ENCODE measurements at regions not wholly inside any gene's neighbourhood (a gene's known extent, or its start where the extent isn't known, plus 50 kb on each side); places are given as distances from the start of the nearest gene placed in this dataset.

DNA sequence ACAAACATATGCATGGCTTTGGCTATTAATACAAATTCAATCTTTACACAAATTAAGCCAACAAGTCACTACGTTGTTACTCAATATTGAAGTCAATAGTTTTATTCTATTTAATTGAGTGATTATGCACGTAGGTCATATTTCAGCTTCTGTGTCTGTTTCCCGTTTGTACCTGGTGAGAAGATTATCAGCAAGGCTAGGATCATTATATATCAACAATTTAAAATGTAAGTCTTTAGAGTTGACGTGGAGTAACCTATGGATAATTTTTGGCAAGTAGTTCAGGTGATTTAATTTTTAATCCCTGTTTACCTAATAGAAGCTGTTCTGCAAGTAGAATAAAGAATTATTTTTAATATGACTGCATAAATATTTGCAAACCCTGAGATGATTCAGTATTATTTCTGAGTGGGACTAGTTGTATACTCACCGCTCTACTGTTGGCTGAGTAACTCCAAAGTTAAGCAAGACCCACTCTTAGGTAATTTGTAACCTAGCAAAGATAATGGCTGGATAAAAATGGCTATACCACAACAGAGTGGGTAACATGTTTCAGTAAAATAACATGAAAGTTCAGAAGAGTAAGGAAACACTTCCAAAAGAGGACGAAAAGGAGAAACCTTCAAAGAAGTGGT, 161.0 kb downstream of the HGF start:
- no peak overlapping the region for H3K9ac ChIP-seq (ENCODE audit: low read depth in 1 of 2, low read length in 2 of 2)
- TF ChIP-seq RXRA (IDR thresholded peaks at IDR 0.05) (no peak), RAD21 (IDR thresholded peaks at IDR 0.05) (no peak), FOXA2 (IDR thresholded peaks at IDR 0.05) (no peak), HNF4G (IDR thresholded peaks at IDR 0.05) (no peak), JUND (IDR thresholded peaks at IDR 0.05) (no peak), NR2F2 (IDR thresholded peaks at IDR 0.05) (no peak), YY1 (IDR thresholded peaks at IDR 0.05) (no peak), EGR1 (IDR thresholded peaks at IDR 0.05; ENCODE audit: low read depth in 2 of 2) (no peak), SP1 (IDR thresholded peaks at IDR 0.05) (no peak), TAF1 (conservative IDR thresholded peaks at IDR 0.05) (no peak), FOXA1 (IDR thresholded peaks at IDR 0.05) (no peak), HNF4A (conservative IDR thresholded peaks at IDR 0.05) (no peak), GABPA (IDR thresholded peaks at IDR 0.05 in 1 of 2, conservative IDR thresholded peaks at IDR 0.05 in 1 of 2) (no peak)
- TF ChIP-seq, protein P1, sequence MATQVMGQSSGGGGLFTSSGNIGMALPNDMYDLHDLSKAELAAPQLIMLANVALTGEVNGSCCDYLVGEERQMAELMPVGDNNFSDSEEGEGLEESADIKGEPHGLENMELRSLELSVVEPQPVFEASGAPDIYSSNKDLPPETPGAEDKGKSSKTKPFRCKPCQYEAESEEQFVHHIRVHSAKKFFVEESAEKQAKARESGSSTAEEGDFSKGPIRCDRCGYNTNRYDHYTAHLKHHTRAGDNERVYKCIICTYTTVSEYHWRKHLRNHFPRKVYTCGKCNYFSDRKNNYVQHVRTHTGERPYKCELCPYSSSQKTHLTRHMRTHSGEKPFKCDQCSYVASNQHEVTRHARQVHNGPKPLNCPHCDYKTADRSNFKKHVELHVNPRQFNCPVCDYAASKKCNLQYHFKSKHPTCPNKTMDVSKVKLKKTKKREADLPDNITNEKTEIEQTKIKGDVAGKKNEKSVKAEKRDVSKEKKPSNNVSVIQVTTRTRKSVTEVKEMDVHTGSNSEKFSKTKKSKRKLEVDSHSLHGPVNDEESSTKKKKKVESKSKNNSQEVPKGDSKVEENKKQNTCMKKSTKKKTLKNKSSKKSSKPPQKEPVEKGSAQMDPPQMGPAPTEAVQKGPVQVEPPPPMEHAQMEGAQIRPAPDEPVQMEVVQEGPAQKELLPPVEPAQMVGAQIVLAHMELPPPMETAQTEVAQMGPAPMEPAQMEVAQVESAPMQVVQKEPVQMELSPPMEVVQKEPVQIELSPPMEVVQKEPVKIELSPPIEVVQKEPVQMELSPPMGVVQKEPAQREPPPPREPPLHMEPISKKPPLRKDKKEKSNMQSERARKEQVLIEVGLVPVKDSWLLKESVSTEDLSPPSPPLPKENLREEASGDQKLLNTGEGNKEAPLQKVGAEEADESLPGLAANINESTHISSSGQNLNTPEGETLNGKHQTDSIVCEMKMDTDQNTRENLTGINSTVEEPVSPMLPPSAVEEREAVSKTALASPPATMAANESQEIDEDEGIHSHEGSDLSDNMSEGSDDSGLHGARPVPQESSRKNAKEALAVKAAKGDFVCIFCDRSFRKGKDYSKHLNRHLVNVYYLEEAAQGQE (IDR thresholded peaks at IDR 0.05): no peak
- TF ChIP-seq, protein P2, sequence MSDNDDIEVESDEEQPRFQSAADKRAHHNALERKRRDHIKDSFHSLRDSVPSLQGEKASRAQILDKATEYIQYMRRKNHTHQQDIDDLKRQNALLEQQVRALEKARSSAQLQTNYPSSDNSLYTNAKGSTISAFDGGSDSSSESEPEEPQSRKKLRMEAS (IDR thresholded peaks at IDR 0.05): no peak
- TF ChIP-seq, protein P3, sequence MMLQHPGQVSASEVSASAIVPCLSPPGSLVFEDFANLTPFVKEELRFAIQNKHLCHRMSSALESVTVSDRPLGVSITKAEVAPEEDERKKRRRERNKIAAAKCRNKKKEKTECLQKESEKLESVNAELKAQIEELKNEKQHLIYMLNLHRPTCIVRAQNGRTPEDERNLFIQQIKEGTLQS (IDR thresholded peaks at IDR 0.05): no peak
- TF ChIP-seq, protein P4, sequence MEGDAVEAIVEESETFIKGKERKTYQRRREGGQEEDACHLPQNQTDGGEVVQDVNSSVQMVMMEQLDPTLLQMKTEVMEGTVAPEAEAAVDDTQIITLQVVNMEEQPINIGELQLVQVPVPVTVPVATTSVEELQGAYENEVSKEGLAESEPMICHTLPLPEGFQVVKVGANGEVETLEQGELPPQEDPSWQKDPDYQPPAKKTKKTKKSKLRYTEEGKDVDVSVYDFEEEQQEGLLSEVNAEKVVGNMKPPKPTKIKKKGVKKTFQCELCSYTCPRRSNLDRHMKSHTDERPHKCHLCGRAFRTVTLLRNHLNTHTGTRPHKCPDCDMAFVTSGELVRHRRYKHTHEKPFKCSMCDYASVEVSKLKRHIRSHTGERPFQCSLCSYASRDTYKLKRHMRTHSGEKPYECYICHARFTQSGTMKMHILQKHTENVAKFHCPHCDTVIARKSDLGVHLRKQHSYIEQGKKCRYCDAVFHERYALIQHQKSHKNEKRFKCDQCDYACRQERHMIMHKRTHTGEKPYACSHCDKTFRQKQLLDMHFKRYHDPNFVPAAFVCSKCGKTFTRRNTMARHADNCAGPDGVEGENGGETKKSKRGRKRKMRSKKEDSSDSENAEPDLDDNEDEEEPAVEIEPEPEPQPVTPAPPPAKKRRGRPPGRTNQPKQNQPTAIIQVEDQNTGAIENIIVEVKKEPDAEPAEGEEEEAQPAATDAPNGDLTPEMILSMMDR (IDR thresholded peaks at IDR 0.05; ENCODE audit: low read depth, low read length, missing input control): no peak
- TF ChIP-seq, protein P5, sequence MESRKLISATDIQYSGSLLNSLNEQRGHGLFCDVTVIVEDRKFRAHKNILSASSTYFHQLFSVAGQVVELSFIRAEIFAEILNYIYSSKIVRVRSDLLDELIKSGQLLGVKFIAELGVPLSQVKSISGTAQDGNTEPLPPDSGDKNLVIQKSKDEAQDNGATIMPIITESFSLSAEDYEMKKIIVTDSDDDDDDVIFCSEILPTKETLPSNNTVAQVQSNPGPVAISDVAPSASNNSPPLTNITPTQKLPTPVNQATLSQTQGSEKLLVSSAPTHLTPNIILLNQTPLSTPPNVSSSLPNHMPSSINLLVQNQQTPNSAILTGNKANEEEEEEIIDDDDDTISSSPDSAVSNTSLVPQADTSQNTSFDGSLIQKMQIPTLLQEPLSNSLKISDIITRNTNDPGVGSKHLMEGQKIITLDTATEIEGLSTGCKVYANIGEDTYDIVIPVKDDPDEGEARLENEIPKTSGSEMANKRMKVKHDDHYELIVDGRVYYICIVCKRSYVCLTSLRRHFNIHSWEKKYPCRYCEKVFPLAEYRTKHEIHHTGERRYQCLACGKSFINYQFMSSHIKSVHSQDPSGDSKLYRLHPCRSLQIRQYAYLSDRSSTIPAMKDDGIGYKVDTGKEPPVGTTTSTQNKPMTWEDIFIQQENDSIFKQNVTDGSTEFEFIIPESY (IDR thresholded peaks at IDR 0.05): no peak
- H3K27ac ChIP-seq (ENCODE audit: low read depth in 1 of 2, low read length in 2 of 2): no peak overlapping the region
- no peak for DNase-seq (ENCODE audit: low spot score)
- H3K9me3 ChIP-seq (ENCODE audit: control insufficient read depth in 4 of 4, low read length in 3 of 4): no peaks in the 10 kb centered on the region
- H3K4me3 ChIP-seq (ENCODE audit: low read depth in 1 of 3, low read length in 3 of 3): no peak overlapping the region
- H3K27me3 ChIP-seq (ENCODE audit: control insufficient read depth in 4 of 4, insufficient read depth in 4 of 4, low read length in 3 of 4): peaks cover 0 to 3% (median 0%) of the 10 kb centered on the region in 4 donors
- no peaks in the 10 kb centered on the region for H3K36me3 ChIP-seq (ENCODE audit: control insufficient read depth in 4 of 4, insufficient read depth in 3 of 4, low read depth in 1 of 4, low read length in 3 of 4)
- WGBS: 60% methylated on average over 6 of the region's 6 CpGs
- no peaks in the 10 kb centered on the region for H3K4me1 ChIP-seq (ENCODE audit: control insufficient read depth in 4 of 4, insufficient read depth in 4 of 4, low read length in 3 of 4)
